ENCODE measurements at regions not wholly inside any gene's neighbourhood (a gene's known extent, or its start where the extent isn't known, plus 50 kb on each side); places are given as distances from the start of the nearest gene placed in this dataset.
"Not testable (repeated sequence)": the region's sequence is repeated elsewhere in the genome, so short reads cannot be mapped to it uniquely, and the experiment has no call there.

- DNase-seq (ENCODE audit: low spot score), result no peak
Observed at GRCh38 chr6:165845493-165845892, 182.5 kb upstream of the PDE10A start.

DNA sequence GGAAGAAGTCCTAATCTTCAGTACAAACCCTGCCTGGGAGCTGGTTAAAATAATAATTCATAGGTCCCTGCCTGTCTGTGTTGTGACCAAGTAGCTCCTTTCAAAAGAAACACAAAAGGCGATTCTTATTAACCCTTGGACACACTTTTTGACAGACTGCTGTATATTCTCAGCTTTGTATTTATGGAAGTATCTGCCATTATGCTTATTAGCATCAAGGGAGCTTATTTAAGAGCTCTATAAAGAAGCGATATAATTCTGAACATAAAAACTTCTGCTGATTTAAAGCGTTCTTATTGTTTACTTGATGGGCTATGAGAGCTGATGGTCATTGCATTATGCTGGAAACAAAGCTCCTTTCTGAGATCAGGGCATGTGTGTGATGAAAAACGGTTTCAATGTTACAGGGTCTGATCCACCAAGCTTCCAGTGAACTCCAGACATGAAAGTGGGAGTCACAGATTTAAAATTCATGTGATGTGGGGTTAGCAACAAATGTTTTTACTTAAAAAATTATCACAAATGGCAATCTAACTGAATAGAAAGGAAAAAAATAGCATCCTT, 181.8 kb upstream of the PDE10A start:
- DNase-seq (ENCODE audit: low spot score), result peak; percentile 7

- DNase-seq (ENCODE audit: low spot score), result no peak
Observed at GRCh38 chr6:165844232-165844631, 181.2 kb upstream of the PDE10A start.

- no peak for DNase-seq (ENCODE audit: low spot score)
Observed at GRCh38 chr6:165843568-165844113, 180.6 kb upstream of the PDE10A start.

GRCh38 chr6:165843121-165843520, 180.1 kb upstream of the PDE10A start:
- no peak for DNase-seq (ENCODE audit: low spot score)

DNA sequence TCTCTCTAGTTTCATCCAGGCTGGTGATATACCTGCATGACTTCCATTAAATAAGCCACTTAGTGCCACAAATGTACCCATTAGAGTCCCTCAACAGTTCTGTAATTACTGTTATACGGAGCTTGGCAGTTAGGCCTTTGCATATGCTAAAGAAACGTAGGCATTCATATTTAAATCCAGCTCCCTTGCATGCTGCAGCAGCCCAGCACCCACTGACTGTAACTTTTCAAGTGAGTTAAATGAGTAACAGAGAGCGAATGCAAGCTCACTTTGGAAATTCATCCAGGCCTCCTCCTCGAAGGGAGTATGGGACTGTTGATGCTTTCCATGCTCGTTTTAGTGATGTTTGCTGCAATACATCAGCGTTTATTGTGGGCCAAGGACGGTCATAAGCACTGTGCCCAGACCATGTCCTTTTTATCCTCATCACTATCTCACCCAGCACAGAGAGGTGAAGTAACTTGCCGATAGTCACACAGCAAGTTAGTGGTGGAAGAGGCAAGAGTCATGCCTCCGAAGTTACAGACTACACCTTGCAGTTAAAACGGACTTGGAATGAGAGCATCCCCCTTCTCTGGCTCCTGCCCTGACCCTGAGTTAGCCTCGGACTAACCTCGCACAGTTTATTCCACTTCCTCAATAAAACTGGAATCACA, 179.4 kb upstream of the PDE10A start:
- DNase-seq (ENCODE audit: low spot score), result no peak

GRCh38 chr6:165841153-165841558, 178.1 kb upstream of the PDE10A start:
- DNase-seq (ENCODE audit: low spot score), result no peak

GRCh38 chr6:165837948-165838745, 175.1 kb upstream of the PDE10A start:
- no peak for DNase-seq (ENCODE audit: low spot score)

GRCh38 chr6:165836648-165837047, 173.6 kb upstream of the PDE10A start:
- DNase-seq (ENCODE audit: low spot score), result not testable (repeated sequence)

- no peak for DNase-seq (ENCODE audit: low spot score)
Observed at GRCh38 chr6:165835410-165835851, 172.4 kb upstream of the PDE10A start.

- DNase-seq (ENCODE audit: low spot score), result peak; percentile 21
Observed at GRCh38 chr6:165834613-165835259, 171.7 kb upstream of the PDE10A start.

DNA sequence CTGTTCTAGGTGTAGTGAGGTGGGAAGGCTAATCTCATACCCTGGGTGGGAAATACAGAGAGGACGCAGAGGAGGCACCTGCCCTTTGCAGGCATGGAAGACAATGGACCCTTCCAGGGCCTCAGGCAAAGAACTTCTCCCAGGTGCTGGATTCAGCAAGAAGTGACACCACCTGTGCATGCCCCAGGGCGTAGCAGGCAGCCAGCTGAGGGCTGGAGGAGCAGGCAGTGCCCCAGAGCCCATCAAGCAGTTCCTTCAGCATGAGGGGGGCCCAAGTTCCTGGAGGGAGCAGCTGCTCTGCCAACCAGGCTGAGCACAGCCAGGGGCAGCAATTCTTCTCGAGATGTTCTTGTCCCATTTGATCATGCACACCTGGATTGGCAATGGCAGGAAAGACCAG, 170.3 kb upstream of the PDE10A start:
- no peak for DNase-seq (ENCODE audit: low spot score)

GRCh38 chr6:165831812-165832510, 168.9 kb upstream of the PDE10A start:
- no peak for DNase-seq (ENCODE audit: low spot score)

- no peak for DNase-seq (ENCODE audit: low spot score)
Observed at GRCh38 chr6:165830761-165831160, 167.7 kb upstream of the PDE10A start.

- no peak for DNase-seq (ENCODE audit: low spot score)
Observed at GRCh38 chr6:165829376-165829775, 166.3 kb upstream of the PDE10A start.

DNA sequence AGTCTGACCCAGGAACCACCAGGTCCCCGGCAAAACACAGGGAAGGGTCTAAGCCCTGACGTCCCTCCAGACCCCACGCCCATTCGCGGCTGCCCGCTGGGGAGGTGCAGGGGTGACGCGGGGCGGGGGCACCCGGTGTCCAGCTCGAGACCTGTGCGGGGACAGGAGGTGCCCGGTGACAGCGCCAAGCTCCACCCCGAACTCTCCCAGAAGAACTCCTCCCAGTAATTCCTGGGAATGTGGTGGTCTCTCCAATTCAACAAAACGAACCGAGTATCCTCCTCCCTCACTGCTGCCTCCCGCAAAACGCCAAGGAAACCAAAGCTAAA, 164.1 kb upstream of the PDE10A start:
- DNase-seq (ENCODE audit: low spot score), result no peak

- no peak for DNase-seq (ENCODE audit: low spot score)
Observed at GRCh38 chr6:165826487-165827189, 163.6 kb upstream of the PDE10A start.

DNA sequence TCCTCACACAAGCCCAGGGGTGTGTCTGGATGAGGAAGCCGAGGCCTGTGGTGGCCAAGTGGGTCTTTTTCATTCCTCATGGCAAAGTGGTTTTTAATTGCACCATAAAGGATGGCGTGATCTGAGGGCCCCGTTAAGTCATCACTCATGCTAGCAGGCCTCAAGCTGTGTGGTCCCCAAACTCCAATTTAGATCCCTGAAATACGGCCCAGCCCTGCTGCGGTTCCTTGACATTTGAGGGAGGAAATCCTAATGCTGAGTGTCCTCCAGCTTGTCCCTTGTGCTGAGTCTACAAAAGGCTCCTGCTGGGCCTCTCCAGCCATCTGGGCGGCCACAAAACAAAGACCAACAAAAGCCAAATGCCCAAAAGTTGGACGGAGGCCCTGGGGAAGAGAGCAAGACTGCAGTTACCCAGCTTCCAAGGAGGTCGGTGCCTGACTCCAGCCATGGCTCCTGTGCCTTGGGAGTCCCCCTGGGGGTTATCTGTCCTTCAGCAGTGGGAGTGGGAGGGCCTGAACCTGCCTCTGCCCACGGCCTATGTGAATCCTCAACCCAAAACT, 162.3 kb upstream of the PDE10A start:
- no peak for DNase-seq (ENCODE audit: low spot score)

GRCh38 chr6:165823609-165824326, 160.7 kb upstream of the PDE10A start:
- no peak for DNase-seq (ENCODE audit: low spot score)

- DNase-seq (ENCODE audit: low spot score), result no peak
Observed at GRCh38 chr6:165822501-165822900, 159.5 kb upstream of the PDE10A start.

Data from pons (tissue), 1 donor.